ENCODE measurements at regions not wholly inside any gene's neighbourhood (a gene's known extent, or its start where the extent isn't known, plus 50 kb on each side); places are given as distances from the start of the nearest gene placed in this dataset.

GRCh38 chr4:117479673-117480072 lies 394.3 kb upstream of the TRAM1L1 start:
- POLR2A ChIA-PET = no interaction called here
- no peak for DNase-seq (ENCODE audit: extremely low spot score)
- TF ChIP-seq FOXK2 (IDR thresholded peaks at IDR 0.05) (no peak), ARNT (IDR thresholded peaks at IDR 0.05) (no peak), HDGF (IDR thresholded peaks at IDR 0.05; ENCODE audit: borderline replicate concordance) (no peak), SUZ12 (IDR thresholded peaks at IDR 0.05) (no peak), PKNOX1 (IDR thresholded peaks at IDR 0.05) (no peak), SP1 (IDR thresholded peaks at IDR 0.05) (no peak), LEF1 (IDR thresholded peaks at IDR 0.05; ENCODE audit: borderline replicate concordance) (no peak), NFRKB (IDR thresholded peaks at IDR 0.05) (no peak), FOXA1 (IDR thresholded peaks at IDR 0.05) (no peak)
- CTCF ChIA-PET = no interaction called here

- no peak for DNase-seq (ENCODE audit: extremely low spot score)
- TF ChIP-seq ARNT (IDR thresholded peaks at IDR 0.05) = no peak
- no peak for TF ChIP-seq SUZ12 (IDR thresholded peaks at IDR 0.05)
- no peak for TF ChIP-seq ZNF384 (IDR thresholded peaks at IDR 0.05)
- no peak for TF ChIP-seq FOXA1 (IDR thresholded peaks at IDR 0.05)
- no peak for TF ChIP-seq PKNOX1 (IDR thresholded peaks at IDR 0.05)
- no peak for TF ChIP-seq CTBP1 (IDR thresholded peaks at IDR 0.05; ENCODE audit: borderline replicate concordance)
- no peak for TF ChIP-seq FOXM1 (IDR thresholded peaks at IDR 0.05; ENCODE audit: borderline replicate concordance)
- no peak for TF ChIP-seq TARDBP (IDR thresholded peaks at IDR 0.05)
- ChIA-PET CTCF (no interaction called here), POLR2A (no interaction called here)
Measured at GRCh38 chr4:117481742-117482141, 396.4 kb upstream of the TRAM1L1 start.

GRCh38 chr4:117488692-117489091 lies 403.3 kb upstream of the TRAM1L1 start:
- no peak for DNase-seq (ENCODE audit: extremely low spot score)
- ChIA-PET CTCF (no interaction called here), POLR2A (no interaction called here)
- TF ChIP-seq ELF4 (IDR thresholded peaks at IDR 0.05) (no peak), FOXA1 (IDR thresholded peaks at IDR 0.05) (no peak), CTBP1 (IDR thresholded peaks at IDR 0.05; ENCODE audit: borderline replicate concordance) (no peak), FOXK2 (IDR thresholded peaks at IDR 0.05) (no peak), HDGF (IDR thresholded peaks at IDR 0.05; ENCODE audit: borderline replicate concordance) (no peak), TARDBP (IDR thresholded peaks at IDR 0.05) (no peak), SUZ12 (IDR thresholded peaks at IDR 0.05) (no peak)

DNA sequence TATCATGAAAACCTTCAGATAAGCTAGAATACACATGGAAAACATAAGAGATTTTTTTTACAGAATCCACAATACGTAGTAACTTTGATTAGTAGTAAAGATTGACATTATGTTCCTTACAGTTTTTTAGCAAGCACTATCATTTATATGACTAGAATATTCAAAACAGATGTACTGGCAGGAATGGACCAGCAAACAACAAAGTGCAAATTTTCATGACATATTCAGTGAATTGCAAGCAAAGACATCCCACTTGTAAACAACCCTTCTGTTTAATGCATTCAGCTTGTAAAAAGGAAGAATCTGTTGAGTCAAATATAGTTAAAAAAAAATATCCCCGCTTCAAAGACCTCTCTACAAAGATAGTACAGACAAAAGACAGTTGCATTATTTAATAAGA lies 403.7 kb upstream of the TRAM1L1 start:
- TF ChIP-seq FOXM1 (IDR thresholded peaks at IDR 0.05; ENCODE audit: borderline replicate concordance) (no peak), FOXK2 (IDR thresholded peaks at IDR 0.05) (no peak), LEF1 (IDR thresholded peaks at IDR 0.05; ENCODE audit: borderline replicate concordance) (no peak), TARDBP (IDR thresholded peaks at IDR 0.05) (no peak), ELF4 (IDR thresholded peaks at IDR 0.05) (no peak), ZNF384 (IDR thresholded peaks at IDR 0.05) (no peak), NFRKB (IDR thresholded peaks at IDR 0.05) (no peak), PKNOX1 (IDR thresholded peaks at IDR 0.05) (no peak), CTBP1 (IDR thresholded peaks at IDR 0.05; ENCODE audit: borderline replicate concordance) (no peak), HDGF (IDR thresholded peaks at IDR 0.05; ENCODE audit: borderline replicate concordance) (no peak), BHLHE40 (IDR thresholded peaks at IDR 0.05; ENCODE audit: borderline replicate concordance) (no peak)
- ChIA-PET CTCF (no interaction called here), POLR2A (no interaction called here)
- no peak for DNase-seq (ENCODE audit: extremely low spot score)

- CTCF ChIA-PET = no interaction called here
- no peak for DNase-seq (ENCODE audit: extremely low spot score)
- POLR2A ChIA-PET = no interaction called here
- TF ChIP-seq SUZ12 (IDR thresholded peaks at IDR 0.05) (no peak), PKNOX1 (IDR thresholded peaks at IDR 0.05) (no peak), TARDBP (IDR thresholded peaks at IDR 0.05) (no peak), ARNT (IDR thresholded peaks at IDR 0.05) (no peak), BHLHE40 (IDR thresholded peaks at IDR 0.05; ENCODE audit: borderline replicate concordance) (no peak), HDGF (IDR thresholded peaks at IDR 0.05; ENCODE audit: borderline replicate concordance) (no peak), NFRKB (IDR thresholded peaks at IDR 0.05) (no peak), L3MBTL2 (conservative IDR thresholded peaks at IDR 0.05) (no peak), LEF1 (IDR thresholded peaks at IDR 0.05; ENCODE audit: borderline replicate concordance) (no peak), SP1 (IDR thresholded peaks at IDR 0.05) (no peak), FOXM1 (IDR thresholded peaks at IDR 0.05; ENCODE audit: borderline replicate concordance) (no peak), CTBP1 (IDR thresholded peaks at IDR 0.05; ENCODE audit: borderline replicate concordance) (no peak), FOXA1 (IDR thresholded peaks at IDR 0.05) (no peak), ELF4 (IDR thresholded peaks at IDR 0.05) (no peak), ZNF384 (IDR thresholded peaks at IDR 0.05) (no peak), FOXK2 (IDR thresholded peaks at IDR 0.05) (no peak)
Measured at GRCh38 chr4:117491516-117491915, 406.1 kb upstream of the TRAM1L1 start.

DNA sequence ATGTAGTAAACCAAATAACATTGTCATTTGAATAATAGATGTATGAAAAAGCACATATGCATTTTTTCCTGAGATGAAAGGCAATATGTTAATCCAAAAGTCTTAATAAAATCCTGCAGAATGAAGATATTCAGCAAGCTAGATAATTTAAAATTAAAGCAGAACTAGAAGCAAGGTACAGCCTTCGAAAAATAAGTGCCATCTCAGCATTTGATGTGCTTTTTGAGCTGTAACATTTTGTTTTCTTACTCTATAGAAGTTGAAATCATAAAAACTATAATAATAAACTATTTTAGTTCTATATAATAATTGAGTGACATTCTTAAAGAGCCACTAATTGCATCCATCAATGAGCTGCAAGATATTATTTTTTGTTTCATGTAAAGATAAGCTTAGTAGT lies 410.4 kb upstream of the TRAM1L1 start:
- no peak for DNase-seq (ENCODE audit: extremely low spot score)
- TF ChIP-seq SP1 (IDR thresholded peaks at IDR 0.05) (no peak), FOXK2 (IDR thresholded peaks at IDR 0.05) (no peak), L3MBTL2 (conservative IDR thresholded peaks at IDR 0.05) (no peak), CTBP1 (IDR thresholded peaks at IDR 0.05; ENCODE audit: borderline replicate concordance) (no peak), LEF1 (IDR thresholded peaks at IDR 0.05; ENCODE audit: borderline replicate concordance) (no peak), FOXA1 (IDR thresholded peaks at IDR 0.05) (no peak), SUZ12 (IDR thresholded peaks at IDR 0.05) (no peak)
- ChIA-PET CTCF (no interaction called here), POLR2A (no interaction called here)

Measured in HEK293T (cell line).